ENCODE measurements at regions not wholly inside any gene's neighbourhood (a gene's known extent, or its start where the extent isn't known, plus 50 kb on each side); places are given as distances from the start of the nearest gene placed in this dataset.

DNA sequence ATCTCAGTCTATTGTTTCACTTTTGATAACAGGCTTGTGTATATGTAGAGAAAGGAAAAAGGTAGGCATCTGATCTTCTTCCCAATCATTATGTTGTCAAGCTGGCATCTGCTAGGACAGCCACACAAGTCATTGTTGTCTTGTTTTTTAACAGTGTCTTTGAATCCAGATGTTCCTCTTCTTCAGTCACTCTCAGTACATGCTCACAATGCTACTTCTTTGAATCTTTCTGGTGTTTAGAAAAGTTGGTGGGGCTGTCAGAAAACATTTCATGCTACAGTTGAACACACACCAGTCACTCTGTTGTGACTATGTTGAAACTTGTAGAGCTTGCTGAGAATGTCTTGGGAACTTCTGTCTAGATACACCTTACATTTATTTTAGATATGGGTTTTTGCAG lies 1231.4 kb upstream of the MIR17HG start:
- TF ChIP-seq CTCF (IDR thresholded peaks at IDR 0.05; ENCODE audit: low read depth, low read length, poor library complexity, severe bottlenecking), result no peak
- TF ChIP-seq EZH2phosphoT487 (IDR thresholded peaks at IDR 0.05; ENCODE audit: borderline replicate concordance, low read length), result no peak
